ENCODE measurements at regions not wholly inside any gene's neighbourhood (a gene's known extent, or its start where the extent isn't known, plus 50 kb on each side); places are given as distances from the start of the nearest gene placed in this dataset.

DNA sequence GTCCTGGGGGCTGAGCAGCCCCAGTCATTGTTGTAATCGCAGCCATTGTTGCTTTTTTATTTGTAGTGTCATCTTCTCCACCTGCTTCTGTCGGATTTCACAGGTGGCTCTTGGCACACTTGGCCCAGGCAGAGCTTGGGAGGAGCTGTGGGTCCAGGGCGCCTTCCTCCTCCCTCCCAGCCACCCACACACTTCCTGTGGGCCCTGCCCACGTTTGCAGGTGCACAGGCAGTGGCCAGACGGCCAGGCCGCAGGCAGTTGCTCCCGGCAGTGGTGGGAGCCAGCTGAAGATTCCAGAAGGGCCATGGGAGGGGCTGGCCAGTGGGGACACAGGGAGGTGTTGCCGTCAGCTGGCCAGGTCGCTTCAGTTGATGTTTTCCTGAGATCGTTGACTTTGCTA, 1191.9 kb downstream of the BRD1 start:
- ChIA-PET RAD21 (ENCODE audit: low non-redundant PET in 1 of 2, low total read pairs in 2 of 2, uncharacterized antibody in 2 of 2, unreplicated experiment in 2 of 2) (no interaction called here), CTCF (no interaction called here), POLR2A (no interaction called here)
- no peaks in the 10 kb centered on the region for H3K27me3 ChIP-seq (ENCODE audit: insufficient read depth, low read length)
- H3K36me3 ChIP-seq (ENCODE audit: control insufficient read depth in 1 of 2, insufficient read depth in 2 of 2, low read length in 2 of 2), result no peaks in the 10 kb centered on the region
- no peak overlapping the region for H3K4me2 ChIP-seq (ENCODE audit: low read length)
- no peaks in the 10 kb centered on the region for H3K79me2 ChIP-seq (ENCODE audit: insufficient read depth, low read length)
- intact Hi-C loops (cut with micrococcal nuclease), result no loop called here
- no peak overlapping the region for H2AFZ ChIP-seq (ENCODE audit: low read depth, low read length, poor library complexity, severe bottlenecking)
- H3K4me3 ChIP-seq (replicated peaks in 1 of 2; ENCODE audit: low read depth in 1 of 2, low read length in 2 of 2), result no peak overlapping the region
- no peaks in the 10 kb centered on the region for H4K20me1 ChIP-seq (ENCODE audit: insufficient read depth)
- no peak overlapping the region for H3K27ac ChIP-seq (ENCODE audit: low read depth, low read length)
- no peaks in the 10 kb centered on the region for H3K9me2 ChIP-seq (ENCODE audit: insufficient read depth)
- DNase-seq (ENCODE audit: low read depth, low spot score) (no peak), ATAC-seq (no peak)
- BruUV-seq (replicated peaks), result no TSS peak
- TF ChIP-seq ZBTB33 (IDR thresholded peaks at IDR 0.05; ENCODE audit: extremely low read depth, insufficient replicate concordance, low read length) (no peak), EGR1 (IDR thresholded peaks at IDR 0.05; ENCODE audit: low read depth) (no peak), EZH2 (IDR thresholded peaks at IDR 0.05) (no peak), POLR2AphosphoS5 (IDR thresholded peaks at IDR 0.05; ENCODE audit: low read depth, low read length) (no peak), JUND (IDR thresholded peaks at IDR 0.05) (no peak), CTCF (IDR thresholded peaks at IDR 0.05 in 2 of 3, conservative IDR thresholded peaks at IDR 0.05 in 1 of 3; ENCODE audit: borderline replicate concordance in 1 of 3, insufficient read depth in 1 of 3, low read depth in 2 of 3, low read length in 2 of 3) (no peak), RAD21 (IDR thresholded peaks at IDR 0.05; ENCODE audit: low read depth) (no peak), FOSL1 (IDR thresholded peaks at IDR 0.05; ENCODE audit: low read depth) (no peak), ZFX (IDR thresholded peaks at IDR 0.05) (no peak), CBX3 (IDR thresholded peaks at IDR 0.05; ENCODE audit: low read depth) (no peak), SIN3A (IDR thresholded peaks at IDR 0.05; ENCODE audit: low read depth) (no peak), POLR2A (IDR thresholded peaks at IDR 0.05; ENCODE audit: borderline replicate concordance, extremely low read depth, insufficient read depth, insufficient read length) (no peak), TCF7L2 (IDR thresholded peaks at IDR 0.05; ENCODE audit: borderline replicate concordance, extremely low read depth, insufficient read depth, insufficient read length) (no peak), SRF (IDR thresholded peaks at IDR 0.05; ENCODE audit: low read depth) (no peak), YY1 (IDR thresholded peaks at IDR 0.05; ENCODE audit: extremely low read depth, insufficient replicate concordance, low read depth, low read length) (no peak), MAX (IDR thresholded peaks at IDR 0.05) (no peak), CEBPB (IDR thresholded peaks at IDR 0.05; ENCODE audit: low read depth) (no peak), ZNF274 (IDR thresholded peaks at IDR 0.05; ENCODE audit: low read depth, low read length) (no peak), ELF1 (IDR thresholded peaks at IDR 0.05; ENCODE audit: borderline replicate concordance, low read depth) (no peak)
- TF ChIP-seq, protein P1, sequence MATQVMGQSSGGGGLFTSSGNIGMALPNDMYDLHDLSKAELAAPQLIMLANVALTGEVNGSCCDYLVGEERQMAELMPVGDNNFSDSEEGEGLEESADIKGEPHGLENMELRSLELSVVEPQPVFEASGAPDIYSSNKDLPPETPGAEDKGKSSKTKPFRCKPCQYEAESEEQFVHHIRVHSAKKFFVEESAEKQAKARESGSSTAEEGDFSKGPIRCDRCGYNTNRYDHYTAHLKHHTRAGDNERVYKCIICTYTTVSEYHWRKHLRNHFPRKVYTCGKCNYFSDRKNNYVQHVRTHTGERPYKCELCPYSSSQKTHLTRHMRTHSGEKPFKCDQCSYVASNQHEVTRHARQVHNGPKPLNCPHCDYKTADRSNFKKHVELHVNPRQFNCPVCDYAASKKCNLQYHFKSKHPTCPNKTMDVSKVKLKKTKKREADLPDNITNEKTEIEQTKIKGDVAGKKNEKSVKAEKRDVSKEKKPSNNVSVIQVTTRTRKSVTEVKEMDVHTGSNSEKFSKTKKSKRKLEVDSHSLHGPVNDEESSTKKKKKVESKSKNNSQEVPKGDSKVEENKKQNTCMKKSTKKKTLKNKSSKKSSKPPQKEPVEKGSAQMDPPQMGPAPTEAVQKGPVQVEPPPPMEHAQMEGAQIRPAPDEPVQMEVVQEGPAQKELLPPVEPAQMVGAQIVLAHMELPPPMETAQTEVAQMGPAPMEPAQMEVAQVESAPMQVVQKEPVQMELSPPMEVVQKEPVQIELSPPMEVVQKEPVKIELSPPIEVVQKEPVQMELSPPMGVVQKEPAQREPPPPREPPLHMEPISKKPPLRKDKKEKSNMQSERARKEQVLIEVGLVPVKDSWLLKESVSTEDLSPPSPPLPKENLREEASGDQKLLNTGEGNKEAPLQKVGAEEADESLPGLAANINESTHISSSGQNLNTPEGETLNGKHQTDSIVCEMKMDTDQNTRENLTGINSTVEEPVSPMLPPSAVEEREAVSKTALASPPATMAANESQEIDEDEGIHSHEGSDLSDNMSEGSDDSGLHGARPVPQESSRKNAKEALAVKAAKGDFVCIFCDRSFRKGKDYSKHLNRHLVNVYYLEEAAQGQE (IDR thresholded peaks at IDR 0.05; ENCODE audit: low read depth), result no peak
- no peaks in the 10 kb centered on the region for H3K9me3 ChIP-seq (ENCODE audit: control insufficient read depth in 1 of 2, insufficient read depth in 1 of 2, low read depth in 1 of 2, low read length in 2 of 2)
- H3K4me1 ChIP-seq (ENCODE audit: control insufficient read depth in 1 of 2, insufficient read depth in 2 of 2, low read length in 2 of 2), result no peaks in the 10 kb centered on the region
- no peak overlapping the region for H3K9ac ChIP-seq (ENCODE audit: low read length)
